ENCODE measurements at regions not wholly inside any gene's neighbourhood (a gene's known extent, or its start where the extent isn't known, plus 50 kb on each side); places are given as distances from the start of the nearest gene placed in this dataset.

GRCh38 chr11:116207421-116208141, 565.2 kb downstream of the BUD13 start:
- TF ChIP-seq POLR2A (IDR thresholded peaks at IDR 0.05) (no peak), CTCF (IDR thresholded peaks at IDR 0.05) (no peak), EP300 (IDR thresholded peaks at IDR 0.05) (no peak)
